M059J (cell line): ENCODE measurements at regions not wholly inside any gene's neighbourhood (a gene's known extent, or its start where the extent isn't known, plus 50 kb on each side); places are given as distances from the start of the nearest gene placed in this dataset.
"Not testable (repeated sequence)": the region's sequence is repeated elsewhere in the genome, so short reads cannot be mapped to it uniquely, and the experiment has no call there.

Experiments
- DNase-seq: peaks from one replicate; pipeline ENCODE4 v3.0.0-alpha.2; 2012; ENCODE audit warnings: low read depth

DNA sequence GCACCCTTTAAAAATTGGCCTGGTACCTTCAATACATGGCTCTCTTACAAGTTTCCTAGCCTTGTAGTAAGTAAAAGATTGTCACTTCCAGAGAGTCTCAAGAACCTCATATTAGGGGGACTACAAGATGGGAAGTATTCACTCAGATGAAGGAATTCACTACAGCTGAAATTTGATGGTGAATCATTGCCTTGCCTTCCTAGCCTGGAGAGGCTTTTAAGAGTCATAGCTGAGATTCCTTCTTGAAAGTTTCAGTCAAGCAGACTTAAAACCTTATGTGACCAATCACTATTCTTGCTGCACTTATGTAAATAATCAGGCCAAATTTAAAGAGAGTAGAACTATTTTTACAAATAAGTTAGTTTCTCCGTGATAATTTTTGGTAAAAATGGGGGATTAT is 451.6 kb downstream of the TRHDE start:
- no peak for DNase-seq

DNA sequence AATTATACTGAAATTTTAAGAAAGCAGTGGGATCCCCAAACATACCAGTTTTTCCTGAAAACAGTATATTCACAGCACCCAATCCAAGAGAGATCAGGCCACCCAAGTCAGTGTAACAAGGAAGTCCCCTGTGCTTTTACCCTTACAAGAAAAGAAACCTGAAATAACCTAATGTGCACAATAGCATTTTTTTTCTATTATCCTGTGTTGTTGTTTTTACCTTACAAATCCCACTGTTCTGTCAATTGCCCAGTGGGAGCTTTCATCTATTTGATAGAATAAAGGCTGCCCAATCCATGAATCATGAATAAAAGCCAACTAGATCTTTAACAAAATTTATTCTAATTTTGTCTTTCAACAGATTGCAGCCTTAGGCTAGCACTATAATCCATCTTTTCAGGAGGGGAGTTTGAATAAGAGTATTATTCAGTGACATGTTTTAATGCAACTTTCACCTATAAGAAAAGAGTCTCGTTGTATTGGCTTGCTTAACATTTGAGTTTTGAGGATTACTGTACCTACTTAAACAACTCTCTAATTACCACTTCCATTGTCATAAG is 457.4 kb downstream of the TRHDE start:
- no peak for DNase-seq

DNA sequence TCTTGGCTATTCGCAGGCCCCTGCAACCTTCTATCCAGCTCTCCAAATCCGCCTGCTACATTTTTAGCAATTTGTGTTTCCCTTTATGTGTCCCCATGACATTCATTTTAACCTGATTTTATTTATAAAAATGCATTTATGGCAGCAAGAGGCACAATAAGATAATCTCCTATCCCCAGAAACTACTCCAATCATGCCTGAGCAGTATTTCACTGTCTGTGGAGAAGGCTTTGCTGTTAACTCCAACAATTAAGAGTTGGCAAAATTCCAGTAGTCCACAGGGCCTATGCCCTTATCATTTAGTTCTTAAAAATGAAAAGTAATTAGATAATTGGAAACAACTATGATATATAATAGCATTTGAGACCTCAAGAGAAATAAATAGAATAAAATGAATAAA is 462.4 kb downstream of the TRHDE start:
- DNase-seq = no peak

DNA sequence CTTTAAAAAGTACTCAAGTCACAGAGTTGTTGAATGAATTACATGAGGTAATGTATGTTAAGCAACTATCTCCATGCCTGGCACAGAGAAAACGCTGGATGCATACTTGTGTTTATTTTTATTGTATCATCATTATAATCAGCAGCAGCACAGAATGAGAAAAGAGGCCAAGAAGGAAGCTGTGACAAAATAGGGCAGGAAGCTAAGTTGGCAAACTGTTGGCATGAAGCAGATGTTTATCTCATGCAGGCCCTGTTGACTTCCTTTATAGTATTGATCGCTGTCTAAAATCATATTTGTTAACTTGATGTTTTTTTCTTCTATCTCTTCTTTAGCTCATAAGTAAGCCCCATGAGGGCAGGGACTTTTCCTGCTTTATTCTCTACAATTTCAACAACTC is 466.6 kb downstream of the TRHDE start:
- DNase-seq = no peak

DNA sequence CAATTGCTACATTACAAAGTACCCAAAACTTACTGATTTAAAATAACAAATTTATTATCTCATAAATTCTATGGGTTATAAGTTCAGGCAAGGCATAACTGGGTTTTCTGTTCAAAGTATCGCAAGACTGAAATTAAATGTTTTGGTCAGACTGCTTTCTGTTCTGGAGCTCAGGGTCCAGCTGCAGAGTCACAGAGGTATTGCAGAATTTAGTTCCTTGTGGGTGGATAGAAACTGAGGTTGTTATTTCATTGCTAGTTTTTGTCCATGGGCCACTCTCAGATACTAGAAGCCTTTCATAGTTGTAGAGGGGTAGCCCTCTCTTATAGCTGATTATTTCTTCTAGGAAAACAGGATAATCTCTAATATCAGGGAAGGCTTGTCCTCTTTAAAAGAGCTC is 467.9 kb downstream of the TRHDE start:
- no peak for DNase-seq

DNA sequence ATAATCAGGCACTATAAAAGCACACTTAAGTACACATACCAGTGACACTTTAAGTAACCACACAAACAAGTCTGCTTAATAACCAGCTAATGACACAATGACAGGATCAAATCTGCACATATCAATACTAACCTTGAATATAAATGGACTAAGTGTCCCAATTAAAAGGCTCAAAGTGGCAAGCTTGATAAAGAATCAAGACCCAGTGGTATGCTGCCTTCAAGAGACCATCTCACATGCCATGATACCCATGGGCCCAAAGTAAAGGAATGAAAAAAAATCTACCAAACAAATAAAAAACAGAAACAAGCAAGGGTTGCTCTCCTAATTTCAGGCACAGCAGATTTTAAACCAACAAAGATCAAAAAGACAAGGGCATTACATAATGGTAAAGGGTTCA is 470.4 kb downstream of the TRHDE start:
- DNase-seq = no peak

DNA sequence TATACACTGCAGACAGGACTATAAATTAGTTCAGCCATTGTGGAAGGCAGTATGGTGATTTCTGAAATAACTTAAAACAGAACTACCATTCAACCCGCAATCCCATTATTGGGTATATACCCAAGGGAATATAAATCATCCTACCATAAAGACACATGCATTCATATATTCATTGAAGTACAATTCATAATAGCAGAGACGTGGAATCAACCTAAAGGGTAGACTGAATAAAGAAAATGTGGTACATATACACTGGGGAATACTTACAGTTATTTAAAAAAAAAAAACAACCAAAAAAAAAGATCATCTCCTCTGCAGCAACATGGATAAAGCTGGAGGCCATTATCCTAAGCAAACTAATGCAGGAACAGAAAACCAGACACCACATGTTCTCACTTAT is 473.9 kb downstream of the TRHDE start:
- DNase-seq = no peak

DNA sequence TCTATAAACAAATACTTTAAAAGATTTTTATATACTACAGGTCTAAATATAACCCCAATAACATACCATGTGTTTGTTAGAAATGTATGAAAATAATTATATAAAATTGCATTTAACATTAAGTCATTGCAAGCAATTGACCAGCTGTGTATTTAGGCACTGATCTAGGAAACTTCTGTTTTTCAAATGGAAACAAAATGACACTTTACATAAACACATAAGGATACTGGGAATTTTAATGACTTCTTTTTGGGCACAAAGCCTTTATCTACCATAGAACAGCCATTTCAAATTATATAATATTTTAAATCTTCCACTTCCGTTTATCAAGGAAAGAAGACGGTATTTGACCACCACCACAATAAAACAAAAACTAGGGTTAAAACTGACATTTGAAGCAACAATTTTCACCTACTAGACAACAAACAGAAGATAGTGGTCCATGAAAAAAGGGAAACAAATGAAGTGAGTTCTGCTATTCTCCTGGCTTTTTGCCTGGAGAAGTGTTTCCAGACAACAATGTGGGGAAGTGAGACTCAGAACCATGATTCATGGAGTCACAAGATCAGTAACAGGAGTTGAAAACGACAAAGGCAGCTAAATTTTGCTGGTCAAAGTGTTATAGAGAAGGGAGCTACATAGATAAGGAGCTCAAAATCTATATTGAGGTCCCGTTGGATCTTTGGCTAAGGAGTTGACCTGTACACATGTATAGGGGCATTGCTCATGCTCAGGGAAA is 475.1 kb downstream of the TRHDE start:
- peak; percentile 4 for DNase-seq

DNA sequence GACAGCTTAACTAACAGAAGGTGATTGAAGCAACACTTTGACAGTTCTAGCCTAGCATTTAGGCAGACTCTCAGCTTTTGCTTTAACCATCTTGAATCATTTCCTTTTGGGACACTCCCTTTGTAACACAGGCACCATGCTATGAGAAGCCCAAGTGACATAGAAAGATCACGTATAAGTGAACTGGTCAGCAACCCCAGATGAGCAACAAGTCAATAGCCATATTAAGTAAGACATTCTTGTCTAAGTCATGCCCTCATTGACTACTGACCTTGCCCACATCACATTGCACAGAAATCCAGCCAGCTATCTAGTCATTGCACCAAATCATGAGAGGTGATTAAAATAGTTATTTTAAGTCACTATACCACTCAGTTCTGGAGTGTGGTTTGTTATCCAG is 476.8 kb downstream of the TRHDE start:
- DNase-seq = no peak

DNA sequence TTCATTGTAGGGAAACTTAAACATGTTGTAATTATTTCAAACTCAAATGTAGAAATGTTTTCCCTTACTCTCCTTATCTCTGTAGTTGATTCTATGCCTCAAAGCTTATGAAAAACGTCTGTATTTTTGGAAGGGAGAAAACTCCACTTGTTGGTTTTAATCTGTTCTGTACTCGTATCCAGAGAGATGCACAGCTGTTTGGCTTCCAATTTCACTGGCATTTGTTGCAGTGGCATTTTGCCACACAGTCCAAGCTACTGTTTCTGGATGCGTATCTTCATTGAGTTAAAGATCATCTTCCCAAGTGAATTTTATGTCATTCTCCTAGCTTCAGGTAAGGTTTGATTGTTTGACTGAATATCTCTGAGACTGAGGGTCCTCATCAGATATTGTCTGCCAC is 481.4 kb downstream of the TRHDE start:
- DNase-seq = no peak

DNA sequence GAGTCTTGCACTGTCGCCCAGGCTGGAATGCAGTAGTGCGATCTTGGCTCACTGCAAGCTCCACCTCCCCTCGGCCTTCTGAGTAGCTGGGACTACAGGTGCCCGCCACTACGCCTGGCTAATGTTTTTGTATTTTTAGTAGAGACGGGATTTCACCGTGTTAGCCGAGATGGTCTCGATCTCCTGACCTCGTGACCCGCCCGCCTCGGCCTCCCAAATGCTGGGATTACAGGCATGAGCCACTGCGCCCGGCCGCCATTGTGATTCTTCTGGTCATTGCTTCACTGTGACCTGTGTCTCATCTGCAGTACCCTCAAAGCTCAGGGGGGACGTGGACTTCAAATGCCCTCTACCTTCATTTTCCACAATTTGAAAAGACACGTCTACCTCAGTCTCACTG is 481.9 kb downstream of the TRHDE start:
- DNase-seq = not testable (repeated sequence)

DNA sequence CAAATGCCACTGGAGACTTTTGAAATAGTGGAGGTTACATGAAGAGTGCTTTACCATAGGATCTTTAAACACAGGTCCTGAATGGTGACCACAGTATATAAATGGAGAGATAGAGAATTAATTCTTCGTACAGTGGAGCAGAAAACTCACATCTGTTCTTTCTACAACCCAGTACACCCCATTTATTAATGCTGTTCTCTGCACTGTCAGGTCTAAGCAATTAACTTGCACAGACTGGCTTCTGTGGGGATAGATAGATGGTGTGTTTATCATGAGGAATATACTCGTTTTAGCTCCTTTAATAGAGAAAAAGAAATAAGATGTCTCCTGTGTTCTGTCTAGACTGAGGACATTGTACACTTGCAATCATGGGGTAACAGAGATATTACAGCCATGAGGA is 494.3 kb downstream of the TRHDE start:
- no peak for DNase-seq

DNA sequence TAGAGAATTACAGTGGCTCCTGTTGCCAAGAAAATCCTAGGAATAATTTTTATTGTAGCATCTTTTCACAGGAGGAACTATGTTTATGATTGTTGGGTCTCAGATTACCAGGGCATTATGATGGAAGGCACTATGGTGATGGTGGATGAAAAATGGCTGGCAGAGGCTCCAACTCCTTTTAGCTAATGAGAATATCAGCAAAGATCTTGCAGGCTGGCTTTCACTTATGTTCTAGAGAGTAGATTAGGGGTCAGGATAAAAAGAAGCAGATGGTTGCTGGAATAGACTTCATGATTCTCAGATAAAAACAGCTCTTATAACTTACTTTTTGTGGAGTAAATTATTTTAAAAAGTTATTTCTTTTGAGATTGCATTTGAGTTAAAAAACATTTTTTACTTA is 501.9 kb downstream of the TRHDE start:
- no peak for DNase-seq

DNA sequence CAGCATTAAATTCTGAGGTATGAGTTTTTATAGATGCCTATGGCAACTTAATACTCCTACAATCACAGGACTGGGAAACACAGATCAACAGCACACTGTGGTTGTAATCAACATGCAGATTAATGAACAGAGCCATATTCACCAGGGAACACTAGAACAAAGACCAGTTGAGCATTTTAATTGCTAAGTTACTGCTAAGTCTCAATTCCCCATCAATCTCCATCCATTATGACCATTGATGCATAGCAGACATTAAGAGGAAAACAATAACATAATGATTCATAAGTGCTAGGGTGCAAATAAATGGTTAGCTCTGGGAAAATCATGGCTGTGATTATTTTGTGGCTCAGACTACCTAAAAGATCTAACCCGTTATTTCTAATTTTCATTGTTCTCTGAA is 505.6 kb downstream of the TRHDE start:
- no peak for DNase-seq

DNA sequence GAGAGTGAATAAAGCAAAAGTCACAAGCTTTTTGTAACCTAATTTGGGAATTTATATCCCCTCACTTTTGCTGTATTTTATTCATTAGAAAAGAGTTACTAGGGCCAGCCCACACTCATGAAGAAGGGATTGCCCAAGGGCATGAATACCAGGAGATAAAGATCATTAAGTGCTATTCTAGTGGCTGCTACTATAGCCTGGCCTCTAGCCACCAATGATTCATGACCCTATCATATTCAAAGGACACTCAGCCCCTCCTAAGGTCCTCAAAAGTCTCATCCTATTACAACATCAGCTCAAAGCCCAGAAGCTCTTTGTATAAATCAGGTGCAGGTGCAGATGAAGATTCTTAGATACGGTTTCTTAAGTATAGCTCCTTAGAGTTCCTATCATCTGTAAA is 518.1 kb downstream of the TRHDE start:
- DNase-seq = peak; percentile 74

DNA sequence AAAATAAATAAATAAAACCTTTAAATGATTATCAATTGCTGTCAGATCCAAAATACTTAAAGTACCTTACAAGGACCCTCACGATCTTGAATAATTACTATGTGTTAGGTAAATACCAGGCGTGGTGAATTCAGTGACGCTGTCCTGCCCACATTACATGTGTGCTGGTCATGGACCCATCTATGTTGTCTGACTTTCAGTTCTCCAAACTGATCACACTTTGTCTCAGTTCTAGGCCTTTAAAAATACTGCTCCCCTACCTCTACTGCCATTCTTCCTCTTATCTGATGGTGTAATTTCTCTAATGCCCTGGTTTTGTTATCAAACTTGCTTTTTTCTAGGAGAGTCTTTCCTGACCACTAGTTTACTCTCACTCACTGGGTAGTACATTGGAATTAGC is 520.7 kb downstream of the TRHDE start:
- DNase-seq = no peak

DNA sequence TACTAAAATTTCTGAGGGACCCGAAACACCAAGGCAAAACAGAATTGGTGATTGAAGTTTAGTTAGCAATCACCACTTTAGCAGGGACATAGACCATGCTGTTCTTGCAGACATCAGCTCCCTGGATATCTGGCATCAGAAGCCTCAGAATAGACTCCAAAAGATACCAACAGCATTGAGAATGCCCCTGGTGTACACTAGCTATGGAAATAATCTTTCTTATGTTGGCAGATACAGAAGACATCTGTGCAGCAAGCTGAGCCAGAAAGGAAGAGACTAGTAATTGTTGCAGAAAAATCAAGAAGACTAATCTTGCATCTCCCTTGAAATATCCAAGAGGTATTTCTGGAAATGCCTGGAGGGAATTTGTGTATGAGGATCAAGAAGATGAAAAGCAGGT is 521.6 kb downstream of the TRHDE start:
- no peak for DNase-seq

DNA sequence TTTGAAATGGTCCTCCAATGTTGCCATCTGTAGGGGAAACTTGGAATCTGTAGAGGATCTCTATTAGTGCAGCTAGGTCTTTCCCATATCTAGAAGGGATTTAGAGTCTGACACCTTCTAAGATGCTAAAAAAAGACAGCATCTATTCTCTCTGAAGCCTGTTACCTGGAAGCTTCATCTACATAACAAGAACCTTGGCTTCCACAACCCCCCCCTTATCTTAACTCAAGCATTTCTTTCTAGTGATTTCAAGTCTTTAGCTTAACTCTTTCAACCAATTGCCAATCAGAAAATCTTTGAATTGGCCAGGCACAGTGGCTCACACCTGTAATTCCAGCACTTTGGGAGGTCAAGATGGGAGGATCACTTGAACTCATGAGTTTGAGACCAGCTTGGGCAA is 543.3 kb downstream of the TRHDE start:
- no peak for DNase-seq

DNA sequence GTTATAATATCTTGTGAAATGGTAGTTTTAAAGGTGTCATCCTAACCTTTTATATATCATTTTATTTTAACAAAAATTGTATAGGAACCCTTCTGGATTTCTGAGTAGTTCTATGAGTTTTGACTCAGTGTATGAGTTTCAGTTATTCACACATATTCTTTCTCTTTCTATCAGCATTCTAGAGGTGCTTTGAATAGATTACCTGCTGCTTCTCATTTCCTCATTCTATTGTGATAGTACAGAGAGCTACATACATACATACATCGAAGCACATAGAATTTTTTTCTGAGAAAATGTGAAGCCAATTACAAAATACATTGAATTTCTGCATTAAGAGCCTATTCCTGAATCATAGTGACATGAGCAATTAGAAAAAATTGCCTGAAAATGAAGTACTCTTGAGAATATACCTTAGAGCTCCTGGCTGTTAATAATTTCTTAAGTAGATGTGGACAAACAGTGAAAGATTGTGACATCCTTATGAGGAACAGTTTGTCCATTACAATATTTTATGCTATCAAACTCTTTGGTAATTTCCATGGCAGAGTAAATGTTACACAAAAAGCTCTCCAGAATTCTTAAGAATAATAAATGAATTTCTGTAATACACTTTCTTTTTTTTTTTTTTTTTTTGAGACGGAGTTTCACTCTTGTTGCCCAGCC is 556.6 kb downstream of the TRHDE start:
- no peak for DNase-seq

DNA sequence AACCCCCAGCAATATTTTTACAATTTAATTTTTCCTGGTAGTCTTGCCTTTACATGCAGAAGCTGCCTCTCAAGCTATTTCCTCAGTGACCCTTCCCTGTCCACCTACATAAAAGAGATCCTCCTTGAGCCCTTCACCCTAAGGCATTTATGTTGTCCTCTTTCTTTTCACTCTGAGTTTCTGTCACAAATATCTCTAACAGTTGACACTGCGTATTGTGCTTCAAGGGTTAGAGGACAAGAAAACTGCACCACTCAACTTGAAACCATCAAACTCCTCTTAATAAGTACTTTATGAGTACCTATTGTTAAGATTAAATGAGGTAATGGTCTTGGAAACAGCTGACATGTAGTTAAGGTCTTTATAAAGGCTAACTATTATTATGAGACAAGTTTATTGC is 557.7 kb downstream of the TRHDE start:
- no peak for DNase-seq

DNA sequence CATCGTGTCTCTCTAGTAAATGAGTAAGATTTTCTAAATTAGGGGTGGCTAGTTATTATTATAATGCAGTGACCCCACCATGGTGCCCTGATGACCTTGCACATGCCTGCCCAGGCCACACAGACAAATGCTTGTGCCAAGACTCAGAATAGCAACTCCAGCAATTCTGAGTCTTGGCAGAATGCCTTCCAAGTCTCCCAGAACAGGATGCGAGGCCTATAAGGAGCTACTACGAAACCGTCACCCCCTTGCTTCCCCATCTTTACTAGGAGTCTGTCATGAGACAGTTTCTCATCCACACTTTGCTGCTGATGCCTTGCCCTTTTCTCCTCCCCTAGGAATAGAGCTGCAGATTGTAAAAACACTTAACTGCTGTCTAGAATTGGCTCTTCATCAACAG is 559.9 kb downstream of the TRHDE start:
- DNase-seq = peak; percentile 8

DNA sequence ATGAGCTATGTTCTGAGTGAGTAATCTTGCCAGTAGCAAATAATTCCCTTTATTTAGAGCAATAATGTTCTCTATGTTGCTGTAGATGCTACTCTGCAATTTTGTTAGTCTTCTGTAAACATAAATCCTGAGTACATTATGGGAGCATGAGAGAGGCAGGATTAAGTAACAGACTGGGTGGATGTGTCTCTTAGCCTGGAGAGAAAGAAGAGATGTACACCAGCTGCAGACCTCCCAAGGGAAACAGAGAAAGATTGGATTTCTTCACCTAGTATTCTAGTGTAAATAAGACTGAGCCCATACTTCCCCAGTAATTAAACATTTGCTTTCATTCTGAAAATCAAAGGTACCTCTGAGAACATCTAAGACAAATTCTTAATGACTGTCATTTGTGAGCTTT is 564.0 kb downstream of the TRHDE start:
- no peak for DNase-seq

DNA sequence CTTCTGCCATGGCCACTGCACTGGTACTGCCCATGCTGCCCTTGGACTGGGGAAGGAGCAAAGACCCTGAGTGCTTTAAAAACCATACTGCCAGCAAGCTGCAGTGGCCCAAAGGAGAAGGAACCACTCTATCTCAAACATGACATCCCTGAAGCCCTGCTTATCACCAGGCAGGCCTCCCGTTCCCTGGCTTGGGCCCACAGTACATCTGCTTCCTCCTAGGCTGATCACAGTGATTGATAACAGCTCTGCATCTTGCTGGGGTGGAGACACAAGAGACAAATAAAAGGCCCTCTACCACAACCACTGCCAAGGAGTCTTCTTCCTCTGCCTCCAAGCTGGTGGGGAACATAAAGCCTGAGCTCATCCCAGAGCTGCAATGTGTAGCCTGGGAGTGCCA is 567.5 kb downstream of the TRHDE start:
- DNase-seq = no peak

DNA sequence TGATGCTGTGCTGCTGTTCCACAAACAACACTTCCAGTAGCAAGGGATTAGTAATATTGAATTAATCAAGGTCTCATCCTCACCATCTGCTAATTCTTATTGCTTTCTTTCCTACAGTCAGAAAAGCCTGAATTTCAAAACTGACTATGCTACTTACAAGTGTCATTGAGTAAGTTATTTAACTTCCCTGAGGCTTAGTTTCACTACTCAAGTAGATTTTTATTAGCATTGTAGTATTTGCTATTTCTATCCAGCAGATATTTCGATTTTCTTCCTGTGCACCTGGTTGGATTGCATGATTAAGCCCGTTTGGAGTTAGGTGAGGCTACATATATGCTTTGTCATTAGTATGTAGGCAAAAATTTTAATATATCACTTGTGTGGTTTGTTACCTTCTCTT is 591.5 kb downstream of the TRHDE start:
- DNase-seq = no peak
